GM13976 (cell line): ENCODE measurements at regions not wholly inside any gene's neighbourhood (a gene's known extent, or its start where the extent isn't known, plus 50 kb on each side); places are given as distances from the start of the nearest gene placed in this dataset.

Experiments used
- DNase-seq: peaks from one replicate; pipeline ENCODE4 v3.0.0; 2012; ENCODE audit warnings: low spot score
- in situ Hi-C: fragments of 300-500 bp; cut with MboI; formaldehyde crosslinking; loops from one replicate; pipeline ENCODE4 v1.12.0; 2022; ENCODE audit warnings: low sequenced_read_pairs, mixed read lengths, inconsistent platforms; ENCODE audit not compliant: unreplicated experiment
- TF ChIP-seq, protein P1 (sequence below): IDR thresholded peaks from 2 replicates; pipeline ENCODE4 v1.5.1; 2012; ENCODE audit warnings: borderline replicate concordance, mild to moderate bottlenecking; ENCODE audit not compliant: insufficient read depth; ENCODE audit errors: extremely low read depth, missing control alignments, control extremely low read depth

GRCh38 chr16:27706866-27707685 is 157.1 kb downstream of the KATNIP start:
- TF ChIP-seq, protein P1, sequence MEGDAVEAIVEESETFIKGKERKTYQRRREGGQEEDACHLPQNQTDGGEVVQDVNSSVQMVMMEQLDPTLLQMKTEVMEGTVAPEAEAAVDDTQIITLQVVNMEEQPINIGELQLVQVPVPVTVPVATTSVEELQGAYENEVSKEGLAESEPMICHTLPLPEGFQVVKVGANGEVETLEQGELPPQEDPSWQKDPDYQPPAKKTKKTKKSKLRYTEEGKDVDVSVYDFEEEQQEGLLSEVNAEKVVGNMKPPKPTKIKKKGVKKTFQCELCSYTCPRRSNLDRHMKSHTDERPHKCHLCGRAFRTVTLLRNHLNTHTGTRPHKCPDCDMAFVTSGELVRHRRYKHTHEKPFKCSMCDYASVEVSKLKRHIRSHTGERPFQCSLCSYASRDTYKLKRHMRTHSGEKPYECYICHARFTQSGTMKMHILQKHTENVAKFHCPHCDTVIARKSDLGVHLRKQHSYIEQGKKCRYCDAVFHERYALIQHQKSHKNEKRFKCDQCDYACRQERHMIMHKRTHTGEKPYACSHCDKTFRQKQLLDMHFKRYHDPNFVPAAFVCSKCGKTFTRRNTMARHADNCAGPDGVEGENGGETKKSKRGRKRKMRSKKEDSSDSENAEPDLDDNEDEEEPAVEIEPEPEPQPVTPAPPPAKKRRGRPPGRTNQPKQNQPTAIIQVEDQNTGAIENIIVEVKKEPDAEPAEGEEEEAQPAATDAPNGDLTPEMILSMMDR = no peak
- in situ Hi-C loops = no loop called here

DNA sequence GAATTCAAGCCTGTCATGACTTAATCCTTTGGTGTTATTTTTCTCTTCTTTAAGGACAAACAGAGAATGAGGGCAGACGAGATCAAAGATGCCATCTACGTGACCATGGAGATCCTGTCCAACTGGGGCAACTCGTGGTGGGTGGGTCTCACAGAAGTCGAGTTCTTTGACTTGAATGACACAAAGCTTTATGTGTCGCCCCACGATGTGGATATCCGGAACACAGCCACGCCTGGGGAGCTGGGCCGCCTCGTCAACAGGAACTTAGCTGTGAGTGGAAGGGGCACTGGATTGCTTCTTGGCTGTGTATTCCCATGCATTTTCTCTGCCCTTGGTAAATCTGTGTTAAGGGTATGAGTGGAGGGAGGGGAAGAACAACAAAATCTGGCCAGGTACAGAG is 158.7 kb downstream of the KATNIP start:
- TF ChIP-seq, protein P1 = no peak
- in situ Hi-C loops = no loop called here
- no peak for DNase-seq

More at GRCh38 chr16:27706866-27707685, 157.1 kb downstream of the KATNIP start:
- DNase-seq = no peak

- DNase-seq = no peak
These were observed 162.3 kb downstream of the KATNIP start for GRCh38 chr16:27712251-27712711.

GRCh38 chr16:27717726-27718125 is 167.8 kb downstream of the KATNIP start:
- no peak for DNase-seq
- TF ChIP-seq, protein P1 = no peak
- in situ Hi-C loops = no loop called here

More at GRCh38 chr16:27712251-27712711, 162.3 kb downstream of the KATNIP start:
- in situ Hi-C loops = no loop called here
- TF ChIP-seq, protein P1 = no peak

DNA sequence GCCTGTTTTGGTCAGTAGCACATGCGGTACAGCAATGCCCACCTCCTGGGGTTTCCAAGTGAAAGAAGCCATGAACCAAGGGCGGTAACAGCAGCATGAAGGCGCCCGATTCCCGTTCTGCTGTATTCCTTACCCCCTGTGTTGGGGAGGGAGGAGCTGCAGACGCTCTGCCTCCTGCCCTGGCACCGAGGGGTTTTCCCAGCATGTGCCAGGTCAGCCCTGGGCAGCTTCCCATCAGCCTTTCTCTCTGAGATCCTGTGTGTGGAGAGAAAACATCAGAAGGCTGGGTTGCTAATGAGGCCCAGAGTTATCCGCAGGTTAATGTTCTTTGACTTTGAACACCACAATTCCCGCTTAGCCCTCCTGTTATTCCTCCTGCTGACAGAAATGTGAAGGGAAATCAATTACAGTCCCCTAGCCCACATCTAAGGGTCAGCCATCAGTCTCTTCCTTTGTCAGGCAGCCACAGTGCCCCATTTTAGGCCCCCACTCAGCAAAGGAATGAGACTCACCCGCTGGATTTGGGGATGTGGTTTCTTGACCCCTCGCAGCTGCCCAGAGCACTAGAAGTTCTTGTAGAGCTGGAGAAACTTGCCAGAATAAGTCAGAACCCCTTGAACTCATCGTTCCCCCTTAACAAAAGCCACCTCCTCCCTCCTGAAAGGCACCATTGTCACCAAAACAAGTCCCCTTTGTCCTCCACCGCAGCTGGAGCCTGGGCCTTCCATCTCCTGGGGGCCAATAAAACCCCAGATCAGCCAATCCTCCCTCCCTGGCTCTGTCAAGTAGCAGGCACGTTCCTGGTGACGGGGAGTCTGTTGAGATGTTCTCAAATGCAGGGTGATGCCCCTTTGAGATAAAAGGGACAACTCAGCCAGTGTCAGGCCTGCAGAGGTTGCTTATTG is 168.5 kb downstream of the KATNIP start:
- TF ChIP-seq, protein P1 = no peak
- in situ Hi-C loops = no loop called here
- DNase-seq = no peak

GRCh38 chr16:27719106-27719445 is 169.1 kb downstream of the KATNIP start:
- no peak for DNase-seq
- in situ Hi-C loops = no loop called here
- TF ChIP-seq, protein P1 = no peak
